OCI-LY7 (cell line): ENCODE measurements at regions not wholly inside any gene's neighbourhood (a gene's known extent, or its start where the extent isn't known, plus 50 kb on each side); places are given as distances from the start of the nearest gene placed in this dataset.

Source experiments
- BruUV-seq: library from RNA; stranded (reverse); fragments of 400-500 nt; replicated peaks from 2 replicates; lab custom pipeline; 2021; lab: Mats Ljungman, UMichigan
- CTCF ChIA-PET: fragments of 300-600 bp; sonication (Branson Sonifier 250); formaldehyde crosslinking; loops from one replicate; lab custom pipeline; 2022; ENCODE audit warnings: antibody characterized with exemption; ENCODE audit not compliant: unreplicated experiment; lab: Charles Lee
- POLR2A ChIA-PET: fragments of 300-600 bp; sonication (Branson Sonifier 250); formaldehyde crosslinking; loops from one replicate; lab custom pipeline; 2022; ENCODE audit warnings: antibody characterized with exemption; lab: Charles Lee
- DNase-seq: peaks from one replicate; pipeline ENCODE4 v3.0.0-alpha.2; 2015; ENCODE audit warnings: low spot score
- H2AFZ ChIP-seq: fragments of 200-600 bp; sonication (generic), shearing (Covaris generic); 2 replicates; pipeline ENCODE4 v1.6.1; 2014; ENCODE audit warnings: mild to moderate bottlenecking, antibody characterized with exemption, low read length, moderate library complexity
- H3K27ac ChIP-seq: fragments of 200-600 bp; sonication (generic); 2 replicates; pipeline ENCODE4 v1.5.1; 2014; ENCODE audit warnings: mixed run types, low read depth, mild to moderate bottlenecking, moderate library complexity, low read length, inconsistent platforms; ENCODE audit not compliant: poor library complexity, severe bottlenecking
- H3K36me3 ChIP-seq: fragments of 200-600 bp; sonication (generic); 2 replicates; pipeline ENCODE4 v1.6.1; 2014; ENCODE audit warnings: mild to moderate bottlenecking, antibody characterized with exemption, low read length, moderate library complexity, mixed read lengths; ENCODE audit not compliant: insufficient read depth
- H3K4me1 ChIP-seq: fragments of 200-600 bp; sonication (generic); 2 replicates; pipeline ENCODE4 v1.5.1; 2014; ENCODE audit warnings: mild to moderate bottlenecking, low read length; ENCODE audit not compliant: insufficient read depth, poor library complexity, severe bottlenecking
- H3K4me2 ChIP-seq: fragments of 200-600 bp; sonication (generic); 2 replicates; pipeline ENCODE4 v1.6.1; 2014; ENCODE audit warnings: mild to moderate bottlenecking, low read length
- H3K4me3 ChIP-seq: fragments of 200-600 bp; sonication (generic); 2 replicates; pipeline ENCODE4 v1.5.1; 2014; ENCODE audit warnings: mild to moderate bottlenecking, low read depth, low read length; ENCODE audit not compliant: poor library complexity, severe bottlenecking
- H3K79me2 ChIP-seq: fragments of 200-600 bp; sonication (generic); 2 replicates; pipeline ENCODE4 v1.6.1; 2016; ENCODE audit warnings: low read depth, mild to moderate bottlenecking, low read length, moderate library complexity, mixed read lengths; ENCODE audit not compliant: insufficient read depth
- H3K9me2 ChIP-seq: fragments of 200-600 bp; sonication (generic); 2 replicates; pipeline ENCODE4 v1.6.1; 2016; ENCODE audit warnings: mild to moderate bottlenecking, low read length, mixed read lengths; ENCODE audit not compliant: insufficient read depth
- H3K9me3 ChIP-seq: fragments of 200-600 bp; sonication (generic); 2 replicates; pipeline ENCODE4 v1.6.1; 2014; ENCODE audit warnings: mild to moderate bottlenecking, mixed run types, low read length, mixed read lengths
- H4K20me1 ChIP-seq: fragments of 200-600 bp; sonication (generic); 2 replicates; pipeline ENCODE4 v1.6.1; 2014; ENCODE audit warnings: mild to moderate bottlenecking, antibody characterized with exemption, low read length, moderate library complexity, mixed read lengths; ENCODE audit not compliant: insufficient read depth
- CTCF ChIP-seq: fragments of 200-600 bp; sonication (generic); conservative IDR thresholded peaks from 2 replicates; pipeline ENCODE4 v1.5.1; 2014; ENCODE audit warnings: mild to moderate bottlenecking, antibody characterized with exemption, low read length, moderate library complexity, mixed read lengths
- EZH2phosphoT487 ChIP-seq: fragments of 200-600 bp; sonication (generic); IDR thresholded peaks from 2 replicates; pipeline ENCODE4 v1.6.1; 2018; ENCODE audit warnings: low read depth, borderline replicate concordance, mild to moderate bottlenecking, mixed run types, antibody characterized with exemption, low read length, moderate library complexity, mixed read lengths
- intact Hi-C: fragments of 100-400 bp; cut with micrococcal nuclease; formaldehyde crosslinking; loops from one replicate; pipeline ENCODE4 v1.10.0; 2022; ENCODE audit not compliant: unreplicated experiment

GRCh38 chr7:98722402-98722801 is 105.3 kb downstream of the NPTX2 start:
- Histone ChIP-seq H3K79me2 (no peaks in the 10 kb centered on the region), H3K9me3 (no peaks in the 10 kb centered on the region), H3K9me2 (no peaks in the 10 kb centered on the region), H3K4me1 (no peaks in the 10 kb centered on the region), H2AFZ (no peak overlapping the region), H3K36me3 (no peaks in the 10 kb centered on the region), H4K20me1 (no peaks in the 10 kb centered on the region), H3K27ac (no peak overlapping the region), H3K4me3 (no peak overlapping the region), H3K4me2 (no peak overlapping the region)
- no peak for TF ChIP-seq EZH2phosphoT487
- no peak for TF ChIP-seq CTCF
- BruUV-seq, result no TSS peak
- ChIA-PET POLR2A (interaction anchor here (0.6 kb wide), 1 partner anchor 17 kb away, joined by 5 read pairs; no protein-coding TSS in a partner anchor), CTCF (no interaction called here)
- no peak for DNase-seq
- intact Hi-C loops, result no loop called here

- Histone ChIP-seq H3K36me3 (no peaks in the 10 kb centered on the region), H3K4me3 (no peak overlapping the region), H3K9me3 (no peaks in the 10 kb centered on the region), H3K9me2 (no peaks in the 10 kb centered on the region), H4K20me1 (no peaks in the 10 kb centered on the region), H3K27ac (no peak overlapping the region), H3K4me1 (no peaks in the 10 kb centered on the region), H3K4me2 (no peak overlapping the region), H3K79me2 (no peaks in the 10 kb centered on the region), H2AFZ (no peak overlapping the region)
- POLR2A ChIA-PET, result interaction anchor here (0.5 kb wide), 1 partner anchor 12 kb away, joined by 3 read pairs; no protein-coding TSS in a partner anchor
- CTCF ChIA-PET, result no interaction called here
- intact Hi-C loops, result no loop called here
- no peak for DNase-seq
- BruUV-seq, result no TSS peak
- TF ChIP-seq CTCF (no peak), EZH2phosphoT487 (no peak)
These were observed 107.5 kb downstream of the NPTX2 start for GRCh38 chr7:98724591-98724990.

GRCh38 chr7:98727146-98727709 is 110.1 kb downstream of the NPTX2 start:
- BruUV-seq, result no TSS peak
- H3K79me2 ChIP-seq, result no peaks in the 10 kb centered on the region
- no peak for TF ChIP-seq EZH2phosphoT487
- TF ChIP-seq CTCF, result no peak
- H3K9me2 ChIP-seq, result no peaks in the 10 kb centered on the region
- H2AFZ ChIP-seq, result no peak overlapping the region
- no peak for DNase-seq
- POLR2A ChIA-PET, result no interaction called here
- no peak overlapping the region for H3K4me2 ChIP-seq
- H3K4me1 ChIP-seq, result no peaks in the 10 kb centered on the region
- intact Hi-C loops, result no loop called here
- no peak overlapping the region for H3K27ac ChIP-seq
- no peaks in the 10 kb centered on the region for H4K20me1 ChIP-seq
- no peaks in the 10 kb centered on the region for H3K36me3 ChIP-seq
- H3K9me3 ChIP-seq, result no peaks in the 10 kb centered on the region
- CTCF ChIA-PET, result no interaction called here
- H3K4me3 ChIP-seq, result no peak overlapping the region
